Hematopoietic multipotent progenitor cell treated with erythropoietin and hydrocortisone succinate and interleukin-3 and kit ligand, for 15 days (in vitro differentiated cells): ENCODE measurements at regions not wholly inside any gene's neighbourhood (a gene's known extent, or its start where the extent isn't known, plus 50 kb on each side); places are given as distances from the start of the nearest gene placed in this dataset.
"Not testable (repeated sequence)": the region's sequence is repeated elsewhere in the genome, so short reads cannot be mapped to it uniquely, and the experiment has no call there.

ENCODE experiments used
- DNase-seq: peaks from one replicate; pipeline ENCODE4 v3.0.0-alpha.2; 2015; ENCODE audit warnings: low spot score

DNA sequence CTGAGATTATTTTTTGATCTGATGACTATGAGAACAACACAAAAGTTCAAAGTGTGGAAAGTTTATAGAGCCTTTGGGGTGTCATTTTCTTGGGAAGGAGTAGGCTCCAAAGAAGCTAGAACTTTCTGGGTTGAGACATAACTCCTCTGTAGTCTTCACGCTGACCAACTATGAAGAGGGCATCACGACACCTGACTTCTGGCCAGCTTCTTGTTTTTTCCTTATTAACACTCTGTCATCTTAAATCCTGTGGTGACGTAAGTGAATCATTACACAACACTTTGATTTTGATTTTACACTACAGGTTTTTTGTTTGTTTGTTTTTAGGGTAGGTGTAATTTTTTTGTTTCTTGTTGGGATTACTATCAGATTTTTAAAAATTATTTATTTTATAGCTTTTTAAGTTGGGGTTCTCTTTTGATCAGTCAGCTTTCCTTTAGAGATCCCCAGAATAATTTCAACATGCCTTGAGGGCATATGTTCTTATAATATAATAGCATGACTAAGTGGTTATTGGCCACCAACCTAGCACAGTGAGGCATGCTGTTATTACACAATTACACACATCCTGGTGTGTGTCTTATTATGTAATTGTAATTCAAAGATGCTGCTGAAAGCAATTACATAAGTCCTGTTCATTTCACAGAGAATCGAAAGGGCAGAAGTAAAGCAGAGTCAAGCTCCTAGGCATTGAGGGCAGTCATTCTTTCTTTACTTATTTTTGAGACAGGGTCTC lies 281.6 kb upstream of the NOTCH2NLA start:
- not testable (repeated sequence) for DNase-seq

DNA sequence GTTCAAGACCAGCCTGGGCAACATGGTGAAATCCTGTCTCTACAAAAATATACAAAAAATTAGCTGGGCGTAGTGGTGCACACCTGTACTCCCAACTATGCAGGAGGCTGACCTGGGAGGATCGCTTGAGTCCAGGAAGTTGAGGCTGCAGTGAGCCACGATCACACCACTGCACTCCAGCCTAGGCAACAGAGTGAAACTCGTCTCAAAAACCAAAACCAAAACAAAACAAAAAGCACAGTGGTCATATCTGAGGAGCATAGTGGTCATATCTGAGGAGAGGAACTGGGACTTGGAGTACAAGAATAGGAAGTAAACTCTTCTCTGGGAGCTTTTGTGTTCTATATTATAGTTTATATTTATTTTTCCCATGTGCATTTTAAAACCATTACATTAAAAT lies 275.3 kb upstream of the NOTCH2NLA start:
- DNase-seq, result not testable (repeated sequence)

DNA sequence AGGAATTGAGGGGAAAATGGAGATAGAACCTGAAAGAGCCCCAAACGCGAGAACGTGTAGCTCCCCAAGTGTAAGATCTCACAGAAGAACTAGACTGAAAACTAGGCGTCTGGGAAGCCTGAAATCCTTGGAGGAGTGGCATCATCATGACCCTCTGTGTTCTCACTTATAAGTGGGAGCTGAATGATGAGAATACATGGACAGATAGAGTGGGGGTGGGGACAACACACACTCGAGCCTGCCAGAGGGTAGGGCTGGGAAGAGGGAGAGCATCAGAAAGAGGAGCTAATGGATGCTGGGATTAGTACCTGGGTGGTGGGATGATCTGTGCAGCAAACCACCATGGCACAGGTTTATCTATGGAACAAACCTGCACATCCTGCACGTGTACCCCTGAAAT lies 258.7 kb upstream of the NOTCH2NLA start:
- not testable (repeated sequence) for DNase-seq

DNA sequence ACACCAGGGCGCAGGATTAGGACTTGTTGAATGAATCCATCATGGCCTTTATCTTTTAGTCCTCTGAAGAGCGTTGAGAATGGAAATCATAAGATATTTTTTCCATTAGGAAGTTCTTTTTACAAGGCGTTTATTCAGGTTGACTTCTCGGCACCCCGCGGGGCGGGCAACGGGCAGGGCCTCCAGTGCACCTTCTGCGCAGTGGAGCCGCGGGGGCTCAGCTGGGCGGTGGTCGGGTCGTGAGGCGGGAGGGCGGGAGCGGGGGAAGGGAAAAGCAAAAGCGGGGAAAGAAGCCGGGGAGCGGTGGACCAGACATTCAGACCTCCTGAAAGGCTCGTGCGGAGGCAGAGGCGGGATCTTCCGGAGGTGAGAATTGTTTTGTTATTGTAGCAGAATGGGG lies 258.3 kb upstream of the NOTCH2NLA start:
- not testable (repeated sequence) for DNase-seq

DNA sequence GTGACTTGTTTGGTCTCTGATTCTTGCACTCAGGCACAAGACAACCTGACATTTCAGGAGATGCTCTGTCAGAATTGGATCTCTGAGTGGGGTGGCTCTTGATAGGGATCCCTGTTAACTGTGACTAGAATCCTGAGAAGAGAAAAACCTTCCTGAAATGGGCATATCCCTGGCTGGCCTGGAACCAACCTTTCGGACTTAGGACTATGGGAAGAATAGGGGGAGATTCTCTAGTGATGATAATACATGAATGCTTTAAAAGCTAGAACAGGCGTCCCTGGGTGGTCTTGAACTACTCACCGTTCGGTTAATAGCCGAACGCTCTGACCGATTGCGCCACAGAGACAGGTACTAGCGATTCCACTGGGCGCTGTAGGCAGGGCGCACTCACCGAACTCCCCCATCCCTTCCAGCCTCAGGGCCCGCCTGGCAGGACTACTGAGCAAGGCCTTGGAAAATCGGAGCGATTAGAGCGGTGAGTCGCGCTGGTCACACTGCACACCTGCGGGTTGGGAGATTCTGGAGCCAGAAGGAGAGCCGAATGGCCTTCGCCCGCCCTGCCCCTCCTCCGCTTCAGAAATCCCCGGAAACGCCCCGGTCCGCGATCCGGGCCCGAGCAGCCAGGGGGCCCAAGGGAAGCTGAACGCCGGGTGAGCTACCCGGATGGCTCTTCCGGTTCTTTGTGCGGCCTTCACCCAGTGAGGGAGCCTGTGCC lies 257.6 kb upstream of the NOTCH2NLA start:
- DNase-seq, result not testable (repeated sequence)

DNA sequence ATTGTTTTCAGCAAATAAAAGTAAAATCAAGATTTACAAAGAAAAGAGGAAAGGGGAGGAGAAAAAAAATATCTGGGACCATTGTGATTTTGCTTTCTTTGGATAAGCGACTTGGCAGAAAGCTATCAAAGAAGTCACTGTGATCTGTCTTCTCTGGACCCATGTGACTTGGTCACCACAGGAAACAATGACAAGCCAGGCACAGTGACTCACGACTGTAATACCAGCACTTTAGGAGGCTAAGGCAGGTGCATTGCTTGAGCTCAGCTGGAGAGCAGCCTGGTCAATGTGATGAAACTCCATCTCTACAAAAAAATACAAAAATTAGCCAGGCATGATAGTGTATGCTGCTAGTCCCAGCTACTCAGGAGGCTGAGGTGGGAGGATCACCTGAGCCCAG lies 255.4 kb upstream of the NOTCH2NLA start:
- not testable (repeated sequence) for DNase-seq

DNA sequence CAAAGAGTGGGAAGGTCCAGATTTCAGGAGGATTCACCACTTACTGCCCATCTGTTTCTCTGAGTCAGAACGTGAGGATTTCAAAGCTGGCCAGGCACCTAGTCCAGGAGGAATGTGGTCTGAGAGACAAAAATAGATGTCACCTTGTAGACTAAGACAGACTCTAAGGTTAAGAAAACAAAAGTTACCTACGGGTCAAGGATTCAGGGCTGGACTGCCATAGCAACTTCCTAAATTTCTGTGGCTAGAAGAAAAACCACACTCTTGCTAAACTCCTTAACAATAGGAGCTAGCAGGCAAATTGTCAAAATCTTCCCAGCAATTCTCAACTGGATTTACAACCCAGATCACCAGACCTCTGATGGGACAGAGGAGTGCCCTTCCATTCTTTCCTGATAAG lies 250.4 kb upstream of the NOTCH2NLA start:
- not testable (repeated sequence) for DNase-seq

DNA sequence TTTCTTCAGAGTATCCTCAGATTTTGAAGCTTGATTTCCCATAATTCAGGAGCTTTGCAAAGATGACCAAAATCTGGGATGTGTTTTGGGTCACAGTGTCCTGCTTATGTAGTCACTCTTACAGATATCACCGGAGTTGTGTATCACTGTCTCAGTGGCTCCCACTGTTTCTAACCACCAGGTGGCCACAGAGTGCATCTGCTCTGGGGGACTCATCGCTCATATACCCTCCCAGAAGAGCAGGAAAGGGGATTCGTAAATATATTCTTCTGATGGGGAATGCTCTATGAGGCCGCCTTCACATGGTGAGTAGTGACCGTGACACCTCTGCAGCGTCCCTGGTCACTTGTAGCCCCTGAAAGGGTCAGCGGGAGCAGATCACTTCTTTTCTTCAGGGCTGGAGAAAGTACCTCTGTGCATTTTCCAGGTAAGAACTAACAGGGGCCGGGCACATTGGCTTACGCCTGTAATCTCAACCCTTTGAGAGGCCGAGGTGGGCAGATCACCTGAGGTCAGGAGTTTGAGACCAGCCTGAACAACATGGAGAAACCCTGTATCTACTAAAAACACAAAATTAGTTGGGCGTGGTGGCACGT lies 249.4 kb upstream of the NOTCH2NLA start:
- not testable (repeated sequence) for DNase-seq

DNA sequence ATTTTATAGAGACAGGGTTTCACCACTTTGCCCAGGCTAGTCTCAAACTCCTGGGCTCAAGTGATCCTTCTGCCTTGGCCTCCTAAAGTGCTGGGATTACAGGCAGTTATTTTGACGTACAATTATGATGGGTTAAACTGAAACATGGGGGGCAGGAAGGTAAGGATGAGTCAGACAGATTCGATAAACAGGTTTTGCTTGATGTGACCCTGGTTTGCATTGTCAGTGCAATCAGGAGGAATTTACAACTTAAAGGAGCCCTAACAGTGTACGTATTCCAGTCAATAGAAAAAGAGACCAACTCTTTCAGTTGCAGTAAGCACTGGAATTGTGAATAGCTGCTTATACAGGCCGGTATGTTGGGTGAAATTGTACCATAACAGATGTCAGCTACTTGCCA lies 246.3 kb upstream of the NOTCH2NLA start:
- not testable (repeated sequence) for DNase-seq

DNA sequence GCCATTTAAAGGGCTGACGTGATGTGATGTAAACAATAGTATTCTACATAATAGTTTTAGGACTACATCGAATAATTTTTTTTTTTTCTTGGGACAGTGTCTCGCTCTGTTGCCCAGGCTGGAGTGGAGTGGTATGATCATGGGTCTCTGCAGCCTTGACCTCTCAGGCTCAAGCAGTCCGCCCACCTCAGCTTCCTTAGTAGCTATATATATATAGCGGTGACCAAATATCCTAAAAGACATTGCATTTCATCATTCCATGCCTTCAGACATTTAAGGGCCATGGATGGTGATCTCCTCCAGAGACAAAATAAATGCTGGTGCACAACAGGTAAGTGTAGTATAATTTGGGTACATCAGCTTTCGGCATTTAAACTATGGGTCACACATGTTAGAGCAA lies 245.4 kb upstream of the NOTCH2NLA start:
- DNase-seq, result not testable (repeated sequence)

DNA sequence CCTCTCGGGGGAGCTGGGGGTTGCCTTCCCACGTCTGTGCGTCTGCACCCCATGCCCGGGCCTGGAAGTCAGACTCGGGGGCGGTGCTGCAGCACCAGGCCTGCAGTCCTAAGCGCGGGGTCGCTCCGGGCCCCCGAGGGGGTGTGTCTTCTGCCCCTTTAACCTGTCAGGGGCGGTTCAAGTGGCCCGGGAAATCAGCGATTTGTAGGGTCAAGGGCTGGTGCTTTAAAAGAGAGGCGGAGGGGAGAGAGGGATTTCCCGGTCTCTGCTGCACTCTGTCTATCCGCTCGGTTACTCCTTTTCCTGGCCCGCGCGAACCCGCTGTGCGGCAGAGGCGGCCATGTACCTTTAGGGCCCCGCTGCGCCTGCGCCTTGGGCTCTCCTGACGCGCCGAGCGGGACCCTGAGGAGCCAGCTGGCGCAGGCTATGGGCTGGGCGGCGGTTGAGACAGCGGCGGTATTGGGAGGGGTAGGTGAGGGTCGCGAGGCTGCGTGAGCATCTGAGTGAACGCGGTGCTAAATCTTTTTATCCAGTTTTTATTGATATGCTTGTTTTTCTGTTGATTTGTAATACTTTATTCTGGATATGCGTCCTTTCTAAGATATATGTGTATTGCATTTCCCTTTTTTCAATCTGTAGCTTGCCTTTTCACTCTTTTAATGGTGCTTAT lies 243.5 kb upstream of the NOTCH2NLA start:
- not testable (repeated sequence) for DNase-seq

DNA sequence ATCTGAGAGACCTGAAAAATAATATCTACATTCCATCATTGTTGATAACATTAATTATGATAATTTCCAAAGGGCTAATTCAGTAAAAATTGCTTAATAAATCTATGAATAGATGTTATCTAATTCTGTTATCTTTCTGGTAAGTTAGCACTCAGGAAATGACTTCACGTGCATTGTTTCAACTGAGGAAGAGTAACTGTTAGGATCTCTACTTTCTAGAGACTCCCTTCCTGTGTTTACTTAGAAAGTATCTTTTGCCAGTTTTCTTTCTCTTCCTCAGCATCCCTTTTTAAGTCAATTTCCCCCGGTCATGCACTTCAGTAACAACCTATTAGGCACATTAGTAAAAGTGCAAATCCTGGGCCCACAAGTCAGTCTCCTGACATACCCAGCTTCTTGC lies 231.1 kb upstream of the NOTCH2NLA start:
- DNase-seq, result not testable (repeated sequence)

DNA sequence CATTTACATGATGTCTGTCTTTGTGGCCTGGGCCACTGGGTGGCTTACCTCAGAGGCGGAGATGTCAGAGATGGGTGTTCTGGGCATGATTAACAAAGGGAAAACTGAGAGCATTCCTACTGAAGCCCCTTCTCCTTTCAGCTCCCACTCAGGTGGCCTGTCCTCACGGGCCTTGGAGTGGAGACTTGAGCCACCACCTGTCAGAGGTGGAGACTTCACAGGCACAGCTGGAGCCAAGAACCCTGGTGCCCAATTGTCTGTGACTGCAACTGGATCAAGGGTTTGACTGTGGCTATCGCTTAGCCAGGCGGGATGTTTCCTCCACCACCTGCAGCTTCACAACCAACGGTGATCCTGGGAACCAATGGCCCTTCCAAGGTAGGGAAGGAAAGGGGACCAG lies 230.5 kb upstream of the NOTCH2NLA start:
- not testable (repeated sequence) for DNase-seq

DNA sequence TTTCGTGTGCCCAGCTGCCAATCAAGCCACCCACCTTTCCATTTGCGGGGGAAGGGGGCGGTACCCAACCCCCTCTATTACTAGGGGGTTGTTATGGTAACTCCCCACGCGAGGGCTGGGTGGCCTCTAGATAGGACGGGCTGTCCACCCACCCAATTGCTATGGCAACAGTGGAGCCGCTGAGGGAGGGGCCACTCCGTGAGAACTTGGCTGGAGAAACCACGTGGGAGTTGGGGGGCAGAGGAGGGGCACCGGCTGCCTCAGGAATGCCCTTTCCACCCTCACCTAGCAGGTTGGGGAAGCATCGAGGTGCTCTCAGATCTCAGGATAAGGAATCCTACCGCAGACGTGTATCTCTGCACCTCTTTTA lies 220.0 kb upstream of the NOTCH2NLA start:
- DNase-seq, result not testable (repeated sequence)

DNA sequence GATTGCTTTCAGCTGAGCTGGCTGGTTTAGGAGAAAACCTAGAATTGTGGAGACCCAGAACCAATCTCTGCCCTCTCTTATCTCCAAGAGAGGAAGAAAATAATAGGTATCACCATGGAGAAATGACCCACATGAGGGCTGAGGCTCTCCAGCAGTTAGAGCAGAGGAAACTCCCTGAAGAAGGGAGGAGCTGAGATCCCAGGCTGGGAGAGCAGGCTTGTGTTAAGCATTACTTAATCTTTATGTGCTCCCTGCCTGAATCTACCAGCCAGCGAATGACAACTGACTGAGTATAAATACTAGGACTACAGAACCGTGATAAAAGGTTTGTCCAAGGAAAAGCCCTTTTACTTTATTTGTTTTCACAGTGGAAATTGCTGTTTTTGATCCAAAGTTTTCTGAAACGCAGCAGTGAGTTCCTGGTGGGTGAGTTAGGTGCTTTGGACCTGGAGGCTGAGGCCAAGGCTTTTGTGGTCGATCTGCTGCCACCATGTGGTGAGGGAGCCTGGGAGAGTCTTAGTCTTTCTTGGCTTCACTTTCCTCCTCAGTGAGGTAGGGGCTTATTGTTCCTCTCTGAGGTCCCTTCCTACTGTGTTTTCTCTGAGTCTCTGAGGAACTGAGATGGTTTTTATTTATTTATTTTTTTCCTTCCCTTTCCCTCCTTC lies 219.5 kb upstream of the NOTCH2NLA start:
- not testable (repeated sequence) for DNase-seq

DNA sequence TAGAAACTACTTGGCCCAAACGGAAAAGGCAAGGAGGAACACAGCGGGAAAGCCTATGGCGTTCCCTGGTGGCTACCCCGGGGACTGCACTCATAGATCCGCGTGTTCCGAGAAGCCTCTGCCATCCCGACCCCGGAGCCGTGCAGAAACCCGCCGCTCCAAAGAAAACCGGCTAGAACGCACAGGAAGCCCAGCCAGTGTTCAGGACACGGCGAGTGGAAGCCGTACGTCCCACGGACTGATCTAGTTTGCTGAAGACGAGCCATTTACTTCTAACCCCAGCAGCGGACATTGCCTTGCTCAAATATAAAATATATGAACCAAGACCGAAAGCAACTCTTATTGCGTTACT lies 215.0 kb upstream of the NOTCH2NLA start:
- peak; percentile 2 for DNase-seq

DNA sequence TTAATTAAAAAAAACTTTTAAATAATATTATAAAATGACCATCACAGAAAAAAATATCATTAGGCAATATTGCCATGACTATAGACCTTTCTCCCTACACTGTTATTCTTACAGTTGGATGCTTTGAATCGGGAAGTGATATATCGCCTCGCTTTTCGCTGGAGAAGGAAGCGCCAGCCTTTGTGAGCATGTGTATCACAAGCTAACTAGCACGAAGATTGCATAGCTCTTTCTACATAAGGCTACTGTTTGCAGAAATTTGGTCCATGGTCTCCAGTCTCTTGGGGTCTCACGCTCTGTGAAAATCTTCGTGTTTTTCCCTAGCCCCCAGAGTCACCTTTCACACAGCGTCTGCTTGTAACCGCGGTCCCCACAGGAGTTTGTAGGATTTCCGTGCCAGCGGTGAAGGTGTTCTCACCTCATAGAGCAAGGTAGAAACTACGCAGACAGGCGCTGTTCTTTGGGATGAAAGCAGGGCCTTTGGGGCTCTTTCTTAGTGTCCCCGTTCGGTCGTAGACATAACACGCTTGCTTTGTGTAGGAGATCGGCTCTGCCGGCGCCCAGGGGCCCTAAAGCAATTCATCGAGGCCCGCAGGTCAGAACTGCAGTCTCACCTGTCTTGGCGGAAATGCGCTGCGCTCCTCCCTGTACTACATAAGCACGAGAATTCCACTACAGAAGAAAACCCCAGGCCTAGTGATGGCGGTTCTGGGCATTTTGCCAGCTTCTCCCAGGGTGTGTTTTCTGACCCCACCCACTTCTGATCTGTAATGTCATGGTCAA lies 214.5 kb upstream of the NOTCH2NLA start:
- DNase-seq, result not testable (repeated sequence)

DNA sequence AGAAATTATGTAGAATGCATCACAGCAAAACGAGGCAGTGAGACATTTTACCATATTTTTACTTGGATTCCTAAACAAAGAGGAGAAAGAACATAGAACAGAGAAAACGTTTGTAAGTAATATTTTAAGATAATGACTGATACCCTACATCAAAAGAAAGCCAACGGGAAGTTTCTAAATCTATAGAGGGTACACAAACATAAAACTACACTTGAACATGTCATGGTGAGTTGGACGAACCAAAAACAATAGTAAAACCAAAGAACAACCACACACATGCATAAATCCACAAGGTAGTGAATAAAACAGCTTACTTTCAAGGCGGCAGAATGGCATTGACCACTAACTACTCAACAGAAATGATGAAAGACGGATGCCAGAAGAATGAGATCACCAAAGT lies 209.7 kb upstream of the NOTCH2NLA start:
- DNase-seq, result not testable (repeated sequence)

DNA sequence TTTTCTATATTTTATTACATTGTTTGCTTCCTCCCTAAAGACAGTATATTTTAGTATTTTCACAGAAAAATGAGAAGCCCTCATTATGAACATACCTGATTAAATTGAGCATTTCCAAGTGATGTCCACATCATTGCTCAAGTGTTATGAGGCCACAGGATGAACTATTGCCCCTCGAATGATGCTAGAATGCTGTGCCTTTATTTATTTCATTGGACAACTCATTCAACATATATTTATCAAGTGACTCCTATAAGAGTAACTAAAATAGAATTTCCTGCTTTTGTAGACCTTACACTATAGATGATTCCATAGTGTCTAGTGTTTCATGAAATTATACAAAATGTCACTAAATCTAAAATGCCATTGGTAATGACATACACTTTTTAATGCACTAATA lies 187.8 kb upstream of the NOTCH2NLA start:
- DNase-seq, result not testable (repeated sequence)

DNA sequence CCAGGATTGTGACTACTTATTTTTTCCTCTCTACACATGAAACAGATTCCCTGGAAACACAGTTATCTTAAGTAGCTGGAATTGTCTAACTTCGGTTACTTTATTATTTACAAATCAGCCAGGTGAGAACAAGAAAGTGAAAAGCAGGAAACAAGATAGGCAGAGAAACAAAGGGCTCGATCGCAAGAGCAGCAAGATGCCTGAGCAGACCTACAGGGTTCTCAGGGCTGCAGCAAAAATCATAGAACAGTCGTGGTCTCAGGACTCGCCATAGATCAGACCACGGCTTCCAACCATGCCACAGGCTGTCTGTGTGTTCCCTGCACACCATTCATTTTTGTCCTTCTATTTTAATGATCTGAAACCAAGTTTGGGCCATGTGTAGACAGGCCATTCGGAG lies 186.2 kb upstream of the NOTCH2NLA start:
- DNase-seq, result not testable (repeated sequence)

DNA sequence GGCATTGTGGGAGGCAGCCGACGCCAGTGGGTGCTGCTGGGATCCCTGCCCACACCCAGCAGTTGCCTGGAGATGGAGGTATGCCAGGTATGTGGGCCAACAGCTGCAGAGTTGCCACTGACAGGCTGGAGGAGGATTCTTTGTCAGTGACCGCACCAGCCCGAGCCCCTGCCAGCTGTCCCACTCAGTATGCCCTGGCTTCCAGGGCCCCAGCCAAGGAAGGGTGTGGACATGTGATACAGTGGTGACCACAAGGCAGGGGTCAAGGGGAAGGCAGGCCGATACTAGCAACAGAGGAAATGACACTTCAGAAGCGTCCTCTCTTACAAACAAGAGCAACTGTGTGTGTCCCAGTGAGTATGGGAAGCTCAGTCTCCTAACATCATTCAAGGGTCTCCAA lies 185.1 kb upstream of the NOTCH2NLA start:
- DNase-seq, result not testable (repeated sequence)
